IPS-NIHi11 (cell line): ENCODE measurements at regions not wholly inside any gene's neighbourhood (a gene's known extent, or its start where the extent isn't known, plus 50 kb on each side); places are given as distances from the start of the nearest gene placed in this dataset.

ENCODE experiments used
- DNase-seq: peaks from one replicate; pipeline ENCODE4 v3.0.0; 2012; ENCODE audit warnings: mixed read lengths, low spot score

DNA sequence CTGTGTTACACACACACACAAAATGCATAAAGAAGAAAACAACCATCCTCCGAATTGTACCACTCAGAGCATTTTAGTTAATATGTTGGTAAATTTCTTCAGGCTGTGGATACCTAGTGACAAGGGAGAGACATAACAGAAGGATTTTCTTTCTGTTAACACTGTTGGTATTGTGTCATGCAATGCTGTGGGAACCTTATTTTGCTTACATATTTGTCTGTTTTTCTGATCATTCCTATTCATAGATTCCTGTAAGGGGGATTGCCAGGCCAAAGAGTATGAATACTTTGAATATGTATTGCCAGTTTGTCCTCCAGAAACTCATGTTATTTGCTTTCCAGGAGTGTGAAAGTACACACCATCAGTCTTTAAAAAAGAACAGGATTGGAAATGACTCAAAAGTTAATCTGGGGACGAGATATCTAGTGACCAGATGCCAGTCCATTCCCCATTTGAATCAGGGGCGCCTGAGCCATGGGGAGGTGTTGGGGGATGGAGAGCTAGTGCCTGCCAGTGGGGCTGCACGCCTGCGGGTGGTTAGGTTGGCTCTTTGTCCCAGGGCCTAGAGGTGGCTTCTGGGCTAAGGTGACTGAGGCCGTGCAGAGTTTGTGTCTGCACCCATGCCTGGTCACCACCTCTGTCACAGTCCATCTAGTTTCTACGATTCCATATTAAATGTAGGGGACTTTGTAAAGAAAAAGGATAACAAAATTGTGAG, 142.0 kb downstream of the PTPN20 start:
- DNase-seq, result no peak

DNA sequence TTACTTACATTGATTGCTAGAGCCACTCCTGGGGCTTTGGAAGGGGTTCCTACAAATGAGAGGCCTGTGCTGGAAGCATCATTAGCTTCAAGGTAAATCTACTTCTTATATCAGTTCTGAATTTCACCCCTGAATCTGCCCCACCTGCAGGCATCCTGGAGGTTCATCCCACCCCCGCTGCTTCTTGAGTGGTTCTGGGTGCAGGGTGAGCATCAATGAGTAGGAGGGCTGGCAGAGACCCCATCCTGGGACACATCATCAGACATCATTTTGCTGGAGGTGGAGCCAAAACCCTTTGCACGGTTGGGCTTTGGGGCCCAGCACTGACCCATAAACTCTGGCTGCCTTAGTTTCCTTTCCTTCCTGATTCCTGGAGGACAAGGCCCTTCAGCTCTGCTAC, 143.7 kb downstream of the PTPN20 start:
- no peak for DNase-seq

DNA sequence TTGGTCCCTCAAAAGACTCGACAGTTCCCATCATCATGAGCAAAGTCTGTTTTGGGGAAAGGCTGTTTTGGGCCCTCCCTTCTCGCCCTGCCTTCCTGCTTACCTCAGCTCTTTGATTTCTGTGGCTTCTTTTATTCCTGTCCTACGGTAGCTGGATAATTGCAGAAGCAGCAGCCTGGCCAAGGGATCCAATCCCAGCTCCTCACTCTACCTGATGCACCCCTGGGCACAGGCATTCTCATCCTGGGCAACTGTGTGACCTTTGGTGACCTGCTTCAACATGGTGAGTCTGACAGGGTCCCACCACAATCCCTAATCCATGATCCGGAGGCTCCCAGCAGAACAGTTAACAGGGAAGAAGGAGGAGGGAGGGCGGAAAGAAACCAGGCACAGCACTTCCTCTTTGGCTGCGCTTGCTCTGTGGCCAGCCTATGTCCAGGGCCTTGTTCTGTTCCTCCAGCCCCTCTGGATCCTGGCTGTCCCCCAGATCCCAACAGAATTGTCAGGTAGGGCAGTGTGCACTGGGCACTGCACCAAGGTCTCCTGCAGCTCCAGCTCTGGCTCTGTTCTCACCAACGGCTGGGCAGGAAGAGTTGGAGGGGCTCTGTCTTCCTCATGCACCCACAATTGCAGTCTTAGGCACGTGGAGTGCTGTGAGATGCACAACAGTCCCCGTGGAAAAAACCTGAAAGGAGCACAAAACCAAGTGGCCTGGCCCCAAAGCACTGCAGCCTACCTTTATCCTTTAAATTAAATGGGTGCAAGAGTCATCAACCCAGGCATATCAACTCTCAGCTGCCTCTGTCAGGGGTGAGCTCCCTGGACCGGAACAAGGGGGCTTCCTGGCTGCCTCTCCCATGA, 144.4 kb downstream of the PTPN20 start:
- DNase-seq, result no peak

DNA sequence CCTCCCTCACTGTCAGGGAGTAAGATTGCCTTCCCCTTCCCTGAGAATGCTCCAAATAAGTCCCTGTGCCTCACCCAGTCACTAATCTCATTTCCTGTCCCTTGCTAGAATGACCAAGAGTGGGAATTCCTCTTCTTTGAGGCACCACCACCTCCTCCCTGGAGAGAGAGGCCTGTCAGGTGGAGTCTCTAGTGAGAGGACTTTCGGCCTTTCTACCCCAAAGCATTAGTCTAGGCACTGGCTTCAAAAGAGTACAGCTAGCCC, 145.0 kb downstream of the PTPN20 start:
- DNase-seq, result no peak

DNA sequence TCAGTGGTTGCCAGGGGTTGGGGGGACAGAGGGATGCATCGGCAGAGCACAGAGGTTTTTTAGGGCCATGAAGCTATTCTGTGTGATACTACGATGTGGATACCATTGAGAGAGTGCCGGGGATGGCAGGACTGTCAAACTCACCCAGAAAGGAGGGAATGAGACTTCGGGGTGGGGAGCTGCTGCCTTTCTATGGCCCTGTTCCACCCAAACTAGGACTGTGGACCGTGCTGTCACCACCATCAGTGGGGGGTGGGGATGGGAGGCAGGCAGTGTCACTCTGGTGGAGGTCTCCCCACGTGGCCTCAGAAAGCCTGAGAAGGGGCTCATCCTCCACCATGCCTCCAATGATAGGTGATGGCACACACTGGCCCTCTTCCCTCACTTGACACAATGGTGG, 146.2 kb downstream of the PTPN20 start:
- DNase-seq, result no peak

DNA sequence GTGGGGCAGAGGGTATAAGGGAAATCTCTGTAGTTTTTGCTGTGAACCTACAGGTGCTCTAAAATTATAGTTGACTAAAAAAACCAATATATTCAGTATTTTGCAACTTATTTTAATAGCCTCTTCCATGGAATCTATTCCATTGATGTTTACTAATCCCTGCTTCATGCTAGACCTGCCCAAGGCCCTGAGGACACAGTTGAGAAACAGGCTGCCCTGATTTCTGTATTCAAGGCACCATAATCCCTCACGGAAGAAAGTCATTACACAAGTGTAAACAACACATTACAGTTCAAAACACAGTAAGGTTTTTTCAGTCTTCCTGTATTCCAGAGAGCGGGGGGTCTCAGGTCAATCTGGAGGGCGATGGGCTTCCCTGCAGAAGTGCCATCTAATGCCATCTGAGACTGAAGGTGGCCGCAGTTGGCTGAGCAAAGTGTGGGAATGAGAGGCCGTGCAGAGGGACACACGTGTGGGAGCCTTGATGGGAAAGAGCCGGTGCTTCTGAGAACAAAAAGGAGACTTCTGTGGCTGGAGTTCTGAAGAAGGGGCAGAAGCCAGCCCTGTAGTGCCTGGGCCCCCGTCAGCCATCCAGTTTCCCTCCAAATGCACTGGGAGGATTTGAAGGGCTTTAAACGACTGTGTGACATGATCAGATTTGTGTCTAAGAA, 146.9 kb downstream of the PTPN20 start:
- no peak for DNase-seq

DNA sequence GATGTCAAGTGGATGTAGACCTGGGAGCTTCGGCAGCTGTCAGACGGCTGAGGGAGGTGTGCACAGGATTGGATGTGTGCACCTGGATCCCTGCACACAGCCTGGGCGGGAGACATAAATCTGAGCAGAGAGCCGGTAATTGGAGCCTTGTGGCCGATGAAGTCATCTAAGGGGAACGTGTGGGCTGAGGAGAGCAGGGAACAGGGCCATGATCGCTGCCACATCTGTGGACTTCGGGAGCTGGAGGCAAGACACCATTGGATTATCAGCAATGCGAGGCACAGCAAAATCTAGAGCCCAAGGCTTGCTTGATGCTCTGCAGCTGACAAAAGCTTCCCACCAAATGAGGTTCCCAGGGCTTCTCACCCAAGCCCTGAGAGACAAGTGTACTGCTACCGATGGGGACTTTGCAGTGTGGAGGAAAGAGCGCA, 147.7 kb downstream of the PTPN20 start:
- peak; percentile 51 for DNase-seq

DNA sequence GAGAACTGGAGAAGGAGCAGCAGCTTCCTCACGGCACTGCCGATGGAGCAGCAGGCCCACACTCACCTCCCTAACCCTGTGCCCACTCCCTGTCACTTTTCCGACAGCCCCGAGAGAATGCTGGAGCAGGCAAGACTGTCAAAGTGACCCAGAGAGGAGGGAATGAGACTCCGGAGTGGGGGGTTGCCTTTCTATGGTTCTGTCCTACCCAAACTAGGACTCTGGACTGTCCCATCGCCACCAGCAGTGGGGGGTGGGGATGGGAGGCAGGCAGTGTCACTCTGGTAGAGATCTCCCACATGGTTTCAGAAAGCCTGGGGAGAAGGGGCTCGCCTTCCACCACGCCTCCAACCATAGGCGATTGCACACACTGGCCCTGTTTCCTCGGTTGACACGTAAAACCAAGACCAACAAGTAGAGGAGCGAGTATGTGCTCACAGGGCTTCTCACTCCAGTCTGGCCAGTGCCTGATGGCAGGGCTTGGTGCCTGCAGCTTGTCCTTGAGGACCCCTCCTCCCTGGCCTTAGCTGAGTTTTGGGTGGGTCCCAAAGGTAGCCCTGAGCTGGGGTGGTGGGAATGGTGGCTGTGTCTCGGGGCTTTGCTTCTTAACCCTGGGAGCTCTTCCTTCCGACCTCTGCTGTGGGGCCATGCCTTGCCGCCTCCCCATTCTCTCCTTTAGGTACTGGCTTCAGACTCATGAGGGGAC, 148.5 kb downstream of the PTPN20 start:
- no peak for DNase-seq

DNA sequence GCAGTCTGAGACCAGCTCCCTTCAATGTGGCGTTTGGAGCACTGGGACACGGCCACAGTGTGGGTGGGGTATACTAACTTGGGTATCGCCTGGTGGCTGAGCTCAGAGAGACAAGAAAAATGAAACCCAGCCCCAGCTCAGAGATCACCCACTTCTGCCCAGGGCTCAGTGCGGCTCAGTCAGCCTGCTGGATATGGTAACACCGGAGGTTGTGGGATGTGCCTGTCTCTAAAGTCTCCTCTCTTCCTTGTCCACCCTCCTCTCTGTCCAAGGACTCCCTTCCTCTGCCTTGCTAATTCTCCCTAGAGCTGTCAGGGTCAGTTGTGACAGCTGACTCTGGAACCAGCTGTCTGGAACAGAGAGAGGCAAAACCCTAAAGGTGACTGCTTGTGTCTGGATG, 149.1 kb downstream of the PTPN20 start:
- no peak for DNase-seq

DNA sequence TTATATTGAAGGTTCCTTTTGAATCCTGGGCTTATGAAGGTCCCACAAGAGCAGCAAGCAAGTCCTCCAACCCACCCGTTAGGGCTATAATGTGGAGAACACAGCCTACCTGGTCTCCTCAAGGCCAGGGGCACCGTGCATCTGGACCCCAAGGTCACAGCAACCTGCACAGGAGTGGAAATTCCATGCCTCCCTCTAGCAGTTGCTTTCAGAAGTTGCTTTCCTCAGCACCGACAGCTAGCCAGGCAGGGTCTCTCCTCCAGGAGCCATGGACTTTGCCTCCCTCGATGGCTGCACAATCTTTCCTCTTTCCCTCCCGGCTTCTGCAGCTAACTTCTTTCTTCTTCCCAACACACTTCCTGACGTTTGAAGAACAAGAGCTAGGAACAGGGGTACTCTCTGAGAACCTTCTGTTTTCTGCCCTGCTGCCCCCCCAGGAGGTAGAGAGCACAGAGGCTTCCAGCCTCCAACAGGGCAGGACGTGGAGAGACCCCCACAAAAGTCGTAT, 149.8 kb downstream of the PTPN20 start:
- DNase-seq, result no peak

DNA sequence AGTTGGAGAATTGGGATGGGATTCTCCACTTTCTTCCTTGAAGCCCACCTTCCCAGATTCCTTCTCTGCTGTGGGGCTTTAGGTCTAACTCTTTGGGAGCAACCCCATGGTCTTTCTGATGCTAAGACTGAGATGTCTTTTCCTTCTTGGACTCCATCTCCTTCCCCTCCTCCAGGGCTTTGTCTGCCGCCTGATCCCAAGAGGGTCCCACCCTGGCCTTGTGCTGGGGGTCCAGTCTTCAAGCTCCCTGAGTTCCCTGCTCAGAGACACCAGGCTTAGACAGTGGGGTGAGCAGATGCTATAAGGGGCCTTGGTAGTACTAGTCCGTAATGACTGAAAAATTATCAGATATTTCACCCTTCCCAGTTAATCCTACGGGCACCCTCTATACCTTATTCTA, 150.5 kb downstream of the PTPN20 start:
- DNase-seq, result no peak

DNA sequence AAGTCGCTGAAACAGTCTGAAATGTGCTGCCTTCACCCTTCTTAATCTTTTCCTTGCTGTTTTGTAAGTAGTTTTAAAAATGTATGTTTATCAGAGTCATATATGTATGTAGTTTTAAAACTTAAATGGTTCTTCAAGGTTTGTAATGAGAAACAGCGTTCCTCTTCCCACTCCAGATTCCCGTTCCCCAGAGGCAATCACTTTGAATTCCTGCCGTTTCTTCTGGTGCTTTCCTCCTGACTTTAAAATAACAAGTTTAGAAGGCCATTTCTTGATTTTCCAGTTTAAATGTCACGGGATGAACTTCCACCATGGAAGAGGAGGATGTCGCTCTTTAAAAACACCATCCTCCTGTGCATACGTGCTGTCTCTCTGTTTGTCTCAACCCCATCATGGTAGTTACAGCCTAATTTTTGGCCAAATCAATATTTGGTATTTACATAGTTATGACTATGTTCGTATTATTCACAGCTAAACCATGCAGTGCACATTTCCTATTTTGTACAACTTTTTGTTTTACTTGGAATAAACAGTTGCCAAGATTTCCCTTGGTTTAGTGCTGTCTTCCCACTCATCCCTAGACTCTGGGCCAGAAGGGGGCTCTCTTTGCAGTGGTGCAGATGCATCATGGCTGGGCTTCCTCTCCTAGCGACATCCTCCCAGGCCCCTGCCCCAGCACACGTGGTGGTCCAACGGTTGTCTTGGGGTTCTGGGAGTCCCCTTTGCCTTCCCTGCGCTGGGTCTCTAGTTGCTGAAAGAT, 151.4 kb downstream of the PTPN20 start:
- peak; percentile 70 for DNase-seq

DNA sequence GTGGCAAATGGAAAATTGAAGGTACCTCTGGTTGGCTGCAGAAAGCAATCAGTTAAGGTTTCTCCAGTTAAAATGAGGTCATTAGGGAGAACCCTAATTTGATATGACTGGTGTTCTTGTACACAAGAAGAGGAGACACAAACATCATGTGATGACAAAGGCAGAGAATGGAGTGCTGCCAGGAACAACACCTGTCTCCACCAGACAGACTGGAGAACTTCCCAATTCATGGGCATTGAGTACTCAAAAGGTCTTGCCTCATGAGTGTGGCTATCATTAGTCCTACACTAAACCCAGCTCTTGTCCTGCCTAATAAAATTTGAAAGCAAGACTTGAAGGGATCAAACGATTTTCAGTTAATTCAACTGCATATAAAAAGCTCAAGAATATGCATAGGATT, 152.6 kb downstream of the PTPN20 start:
- no peak for DNase-seq

DNA sequence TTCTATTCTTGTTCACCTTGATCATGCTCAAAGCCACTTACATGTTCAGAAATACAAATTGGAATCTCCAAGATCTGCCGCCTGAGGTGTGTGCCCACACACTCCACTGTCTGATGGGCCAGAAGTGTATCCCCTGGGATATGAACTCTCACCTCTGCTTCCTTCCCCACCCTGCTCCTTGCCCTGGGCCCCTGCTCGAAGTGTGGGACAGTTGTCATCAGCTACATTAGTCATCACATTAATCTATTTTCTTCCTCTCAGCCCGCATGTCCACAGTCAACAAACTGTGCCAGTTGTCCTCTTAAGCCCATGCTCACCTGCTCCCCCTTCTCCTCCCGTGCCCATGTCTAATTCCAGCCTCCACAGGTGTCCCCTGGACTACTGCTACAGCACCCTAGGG, 154.7 kb downstream of the PTPN20 start:
- DNase-seq, result no peak

DNA sequence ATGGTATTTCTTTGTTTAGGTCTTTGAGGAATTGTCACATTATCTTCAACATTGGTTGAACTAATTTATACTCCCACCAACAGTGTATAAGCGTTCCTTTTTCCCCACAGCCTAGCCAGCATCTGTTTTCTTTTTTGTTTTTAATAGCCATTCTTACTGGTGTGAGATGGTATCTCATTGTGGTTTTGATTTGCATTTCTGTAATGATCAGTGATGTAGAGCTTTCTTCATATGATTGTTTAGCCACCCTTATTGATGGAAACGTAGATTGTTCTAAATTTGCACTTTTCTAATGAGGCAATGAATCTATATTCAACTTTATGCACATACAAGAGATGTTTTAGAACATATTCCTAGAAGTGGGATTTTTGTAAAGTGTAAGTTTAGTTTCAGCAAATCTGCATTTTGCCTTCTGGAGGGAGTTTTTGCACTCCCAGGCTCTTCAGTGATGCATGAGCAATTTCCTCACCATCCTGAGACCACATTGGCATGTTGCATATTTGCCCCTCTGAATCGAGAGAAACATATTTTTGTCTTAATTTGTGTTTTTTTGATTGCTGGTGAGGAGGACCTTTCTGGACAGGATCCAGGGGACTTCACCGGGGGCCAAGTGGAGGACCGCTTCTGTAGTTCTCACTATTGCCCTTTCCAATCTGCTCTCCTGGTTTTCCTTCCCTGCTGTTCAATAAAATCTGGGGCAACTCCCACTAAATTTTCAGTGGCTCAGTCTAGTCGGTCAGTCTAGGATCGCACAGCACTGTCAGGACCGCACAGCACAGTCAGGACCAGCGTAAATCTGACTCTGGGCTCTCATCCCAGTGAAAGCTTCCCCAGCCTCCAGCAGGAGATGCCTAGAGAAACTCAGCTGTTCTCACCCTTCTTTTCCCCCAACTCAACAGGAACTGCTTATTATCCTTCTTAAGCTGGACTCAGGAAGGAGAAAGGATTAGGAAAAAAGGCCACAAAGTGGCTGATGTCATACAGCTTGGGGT, 157.0 kb downstream of the PTPN20 start:
- no peak for DNase-seq

DNA sequence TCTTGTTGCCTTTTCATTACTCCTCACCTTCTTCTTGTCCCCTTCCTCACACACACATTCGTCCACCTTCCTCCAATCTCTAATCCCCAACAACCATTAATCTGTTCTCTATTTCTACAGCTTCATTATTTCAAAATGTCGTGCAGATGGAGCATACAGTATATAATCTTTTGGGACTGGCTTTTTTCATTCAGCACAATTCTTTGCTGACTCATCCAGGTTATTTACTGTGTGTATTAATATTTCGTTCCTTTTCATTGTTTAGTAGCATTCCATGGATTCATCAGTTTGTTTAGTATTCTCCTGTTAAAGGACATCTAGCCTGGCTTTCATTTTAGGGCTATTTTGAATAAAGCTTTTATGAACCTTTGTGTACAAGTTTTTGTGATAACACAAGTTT, 159.3 kb downstream of the PTPN20 start:
- DNase-seq, result no peak

DNA sequence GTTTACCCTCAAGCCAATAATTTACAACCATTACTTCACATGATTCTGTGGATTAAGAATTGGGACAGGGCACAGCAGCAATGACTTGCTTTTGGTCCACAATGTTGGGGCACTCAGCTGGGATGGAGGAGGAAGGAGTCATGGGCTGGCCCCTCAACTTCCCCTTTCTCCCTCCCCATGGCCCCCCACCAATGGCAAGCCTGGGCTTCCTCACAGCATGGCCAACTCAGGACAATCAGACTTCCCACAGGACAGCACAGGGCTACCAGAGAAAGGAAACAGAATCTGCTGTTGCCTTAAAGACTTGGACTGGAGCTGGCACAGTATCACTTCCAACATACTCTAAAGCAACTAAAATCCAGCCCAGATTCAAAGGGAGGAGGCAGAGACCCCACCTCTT, 160.7 kb downstream of the PTPN20 start:
- DNase-seq, result no peak

DNA sequence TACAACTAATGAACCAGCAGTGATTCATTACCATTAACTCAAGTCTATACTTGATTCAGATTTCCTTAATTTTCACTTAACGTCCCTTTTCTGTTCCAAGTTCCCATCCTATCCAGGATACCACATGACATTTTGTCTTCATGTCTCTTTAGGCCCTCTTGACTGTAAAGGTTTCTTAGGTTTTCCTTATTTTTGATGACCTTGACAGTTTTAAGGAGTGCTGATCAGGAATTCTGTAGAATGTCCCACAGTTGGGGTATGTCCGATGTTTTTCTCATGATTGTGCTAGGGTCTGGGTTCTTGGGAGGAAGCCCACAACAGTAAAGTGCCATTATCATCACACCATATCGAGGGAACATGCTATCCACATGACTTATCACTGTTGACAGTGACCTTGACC, 162.7 kb downstream of the PTPN20 start:
- no peak for DNase-seq

DNA sequence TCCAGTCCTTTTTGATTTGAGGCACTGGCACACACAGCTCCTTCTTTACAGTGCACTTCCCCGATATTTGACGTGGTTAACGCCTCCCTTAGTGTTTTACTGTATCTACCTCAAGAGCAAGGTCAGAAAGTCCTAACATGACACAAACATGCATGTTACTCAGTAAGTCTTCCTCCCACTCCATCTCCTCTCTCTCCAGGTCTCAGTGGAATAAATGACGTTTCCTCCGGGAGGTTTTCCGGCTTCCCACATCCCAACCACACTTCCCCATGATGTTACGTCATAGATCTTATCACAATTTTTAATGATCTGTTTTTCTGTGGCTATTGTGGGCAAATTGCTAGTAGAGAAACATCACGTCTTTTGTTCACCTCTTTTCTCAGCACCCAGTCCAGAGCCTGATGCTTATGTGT, 165.7 kb downstream of the PTPN20 start:
- no peak for DNase-seq

DNA sequence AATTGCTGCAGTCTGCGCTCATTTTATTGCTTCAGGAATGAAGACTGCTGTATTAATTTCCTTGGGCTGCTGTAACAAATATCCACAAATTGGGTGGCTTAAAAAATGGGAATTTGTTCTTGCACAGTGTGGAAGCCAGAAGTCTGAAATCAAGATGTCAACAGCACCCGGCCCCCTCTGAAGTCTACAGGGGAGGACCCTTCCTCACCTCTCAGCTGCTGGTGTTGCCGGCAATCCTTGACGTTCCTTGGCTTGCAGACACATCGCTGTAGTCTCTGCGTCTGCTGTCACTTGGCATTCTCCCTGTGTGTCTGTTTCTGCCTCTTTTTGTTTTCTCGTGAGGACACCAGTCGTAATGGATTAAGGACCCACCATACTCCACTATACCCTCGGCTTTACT, 166.2 kb downstream of the PTPN20 start:
- DNase-seq, result no peak
